ENCODE measurements at regions not wholly inside any gene's neighbourhood (a gene's known extent, or its start where the extent isn't known, plus 50 kb on each side); places are given as distances from the start of the nearest gene placed in this dataset.

GRCh38 chr2:139964721-139965440, 1184.7 kb upstream of the NXPH2 start:
- TF ChIP-seq CTCF (optimal IDR thresholded peaks at IDR 0.05 in 1 of 3, IDR thresholded peaks at IDR 0.05 in 1 of 3, conservative IDR thresholded peaks at IDR 0.05 in 1 of 3; ENCODE audit: extremely low read depth in 1 of 3, insufficient read depth in 2 of 3, low read length in 3 of 3) = no peak
- TF ChIP-seq EZH2 (IDR thresholded peaks at IDR 0.05; ENCODE audit: low read length) = no peak
- Histone ChIP-seq H3K79me2 (ENCODE audit: control insufficient read depth, insufficient read depth, low read length) (no peaks in the 10 kb centered on the region), H3K4me3 (ENCODE audit: control insufficient read depth in 2 of 3, extremely low read depth in 1 of 3, insufficient read depth in 2 of 3, low read depth in 1 of 3, low read length in 3 of 3) (no peak overlapping the region), H3K9me1 (ENCODE audit: control insufficient read depth, extremely low read depth, insufficient read depth, low read length) (no peaks in the 10 kb centered on the region), H3K4me2 (ENCODE audit: control insufficient read depth, extremely low read depth, insufficient read depth, low read depth, low read length) (no peak overlapping the region), H3K9me3 (ENCODE audit: control insufficient read depth, low read depth, low read length) (no peaks in the 10 kb centered on the region), H3K9ac (ENCODE audit: control insufficient read depth, extremely low read depth, insufficient read depth, low read length) (no peak overlapping the region), H3K27ac (ENCODE audit: control insufficient read depth, insufficient read depth, low read length) (no peak overlapping the region), H4K20me1 (ENCODE audit: control insufficient read depth, extremely low read depth, insufficient read depth, low read length) (no peaks in the 10 kb centered on the region), H3K4me1 (ENCODE audit: control insufficient read depth, extremely low read depth, insufficient read depth, low read length) (no peaks in the 10 kb centered on the region), H2AFZ (ENCODE audit: control insufficient read depth, low read length) (no peak overlapping the region), H3K27me3 (ENCODE audit: control insufficient read depth, extremely low read depth, insufficient read depth, low read length) (no peaks in the 10 kb centered on the region), H3K36me3 (ENCODE audit: control insufficient read depth in 2 of 2, extremely low read depth in 1 of 2, insufficient read depth in 2 of 2, low read length in 2 of 2) (no peaks in the 10 kb centered on the region)
- FAIRE-seq = no peak
- dilution Hi-C loops (cut with MboI; ENCODE audit: extremely low pct_ligation_motif_present, low sequenced_read_pairs) = no loop called here
- no peak for DNase-seq (ENCODE audit: low read depth, low spot score)

GRCh38 chr2:139963863-139964355, 1183.7 kb upstream of the NXPH2 start:
- H3K27ac ChIP-seq (ENCODE audit: control insufficient read depth, insufficient read depth, low read length) = no peak overlapping the region
- no peaks in the 10 kb centered on the region for H3K79me2 ChIP-seq (ENCODE audit: control insufficient read depth, insufficient read depth, low read length)
- H2AFZ ChIP-seq (ENCODE audit: control insufficient read depth, low read length) = no peak overlapping the region
- no peak overlapping the region for H3K4me3 ChIP-seq (ENCODE audit: control insufficient read depth in 2 of 3, extremely low read depth in 1 of 3, insufficient read depth in 2 of 3, low read depth in 1 of 3, low read length in 3 of 3)
- H3K9me3 ChIP-seq (ENCODE audit: control insufficient read depth, low read depth, low read length) = no peaks in the 10 kb centered on the region
- H3K36me3 ChIP-seq (ENCODE audit: control insufficient read depth in 2 of 2, extremely low read depth in 1 of 2, insufficient read depth in 2 of 2, low read length in 2 of 2) = no peaks in the 10 kb centered on the region
- no peaks in the 10 kb centered on the region for H3K27me3 ChIP-seq (ENCODE audit: control insufficient read depth, extremely low read depth, insufficient read depth, low read length)
- no peak overlapping the region for H3K4me2 ChIP-seq (ENCODE audit: control insufficient read depth, extremely low read depth, insufficient read depth, low read depth, low read length)
- no peaks in the 10 kb centered on the region for H3K9me1 ChIP-seq (ENCODE audit: control insufficient read depth, extremely low read depth, insufficient read depth, low read length)
- no peak for TF ChIP-seq EZH2 (IDR thresholded peaks at IDR 0.05; ENCODE audit: low read length)
- no peak overlapping the region for H3K9ac ChIP-seq (ENCODE audit: control insufficient read depth, extremely low read depth, insufficient read depth, low read length)
- FAIRE-seq = no peak
- H4K20me1 ChIP-seq (ENCODE audit: control insufficient read depth, extremely low read depth, insufficient read depth, low read length) = no peaks in the 10 kb centered on the region
- no peak for DNase-seq (ENCODE audit: low read depth, low spot score)
- H3K4me1 ChIP-seq (ENCODE audit: control insufficient read depth, extremely low read depth, insufficient read depth, low read length) = no peaks in the 10 kb centered on the region
- dilution Hi-C loops (cut with MboI; ENCODE audit: extremely low pct_ligation_motif_present, low sequenced_read_pairs) = no loop called here
